Stimulated activated CD8-positive, alpha-beta memory T cell treated with anti-CD3 and anti-CD28 coated beads, Interleukin-15, amount 100 ng/mL, for 24 hours (primary cell): ENCODE measurements at regions not wholly inside any gene's neighbourhood (a gene's known extent, or its start where the extent isn't known, plus 50 kb on each side); places are given as distances from the start of the nearest gene placed in this dataset.

ENCODE experiments used
- DNase-seq: peaks from one replicate; pipeline ENCODE4 v3.0.0-alpha.2; 2020; ENCODE audit warnings: low read depth

- DNase-seq = no peak
These were observed 1135.7 kb upstream of the AGA start for GRCh38 chr4:178577933-178578332.

GRCh38 chr4:178595500-178596138, 1153.4 kb upstream of the AGA start:
- DNase-seq = no peak

- DNase-seq = no peak
These were observed 1156.4 kb upstream of the AGA start for GRCh38 chr4:178598672-178599071.

GRCh38 chr4:178599521-178599920, 1157.3 kb upstream of the AGA start:
- no peak for DNase-seq

GRCh38 chr4:178602833-178603232, 1160.6 kb upstream of the AGA start:
- DNase-seq = no peak

GRCh38 chr4:178611062-178611461, 1168.8 kb upstream of the AGA start:
- DNase-seq = no peak

GRCh38 chr4:178612733-178613132, 1170.5 kb upstream of the AGA start:
- no peak for DNase-seq

- DNase-seq = no peak
These were observed 1190.2 kb upstream of the AGA start for GRCh38 chr4:178632415-178632814.

- no peak for DNase-seq
These were observed 1191.0 kb upstream of the AGA start for GRCh38 chr4:178633263-178633662.

GRCh38 chr4:178664621-178665020, 1222.4 kb upstream of the AGA start:
- no peak for DNase-seq

- DNase-seq = no peak
These were observed 1223.7 kb upstream of the AGA start for GRCh38 chr4:178665916-178666315.

- DNase-seq = no peak
These were observed 1229.5 kb upstream of the AGA start for GRCh38 chr4:178671766-178672165.

- no peak for DNase-seq
These were observed 1230.3 kb upstream of the AGA start for GRCh38 chr4:178672512-178672911.

- DNase-seq = no peak
These were observed 1239.6 kb upstream of the AGA start for GRCh38 chr4:178681871-178682270.

GRCh38 chr4:178689926-178690325, 1247.7 kb upstream of the AGA start:
- DNase-seq = no peak

- DNase-seq = no peak
These were observed 1251.6 kb upstream of the AGA start for GRCh38 chr4:178693816-178694215.

- no peak for DNase-seq
These were observed 1254.3 kb upstream of the AGA start for GRCh38 chr4:178696515-178696914.

- no peak for DNase-seq
These were observed 1270.2 kb upstream of the AGA start for GRCh38 chr4:178712486-178712885.

- no peak for DNase-seq
These were observed 1295.8 kb upstream of the AGA start for GRCh38 chr4:178738026-178738425.

GRCh38 chr4:178745203-178745602, 1303.0 kb upstream of the AGA start:
- no peak for DNase-seq

- no peak for DNase-seq
These were observed 1310.8 kb upstream of the AGA start for GRCh38 chr4:178752954-178753525.

- no peak for DNase-seq
These were observed 1336.3 kb upstream of the AGA start for GRCh38 chr4:178778496-178778895.

GRCh38 chr4:178781779-178782178, 1339.5 kb upstream of the AGA start:
- DNase-seq = no peak

- no peak for DNase-seq
These were observed 1342.3 kb upstream of the AGA start for GRCh38 chr4:178784491-178784890.
